Uterus (tissue), 3 donors: ENCODE measurements at regions not wholly inside any gene's neighbourhood (a gene's known extent, or its start where the extent isn't known, plus 50 kb on each side); places are given as distances from the start of the nearest gene placed in this dataset.

Experiments used
- DNase-seq, 2 donors: peaks; one replicate each; pipeline ENCODE4 v3.0.0-alpha.2; 2019 to 2020
- H3K27ac ChIP-seq, 2 donors: fragments of 200-600 bp; sonication (generic); 1 replicate in 1 of 2; 2 replicates in 1 of 2; pipeline ENCODE4 v1.5.1; 2016 to 2018
- H3K27me3 ChIP-seq, 2 donors: fragments of 200-600 bp; sonication (generic); one replicate each; pipeline ENCODE4 v1.5.1; 2018 to 2019; ENCODE audit warnings: control low read depth in 1 of 2
- H3K36me3 ChIP-seq, 2 donors: fragments of 200-600 bp; sonication (generic); one replicate each; pipeline ENCODE4 v1.5.1; 2019; ENCODE audit warnings: control low read depth in 1 of 2
- H3K4me1 ChIP-seq, 2 donors: fragments of 200-600 bp; sonication (generic); one replicate each; pipeline ENCODE4 v1.5.1; 2018 to 2019; ENCODE audit warnings: control low read depth in 1 of 2
- H3K4me3 ChIP-seq, 2 donors: fragments of 200-600 bp; sonication (generic); 1 replicate in 1 of 2; 2 replicates in 1 of 2; pipeline ENCODE4 v1.5.1; 2018 to 2019; ENCODE audit warnings: mild to moderate bottlenecking in 1 of 2
- H3K9me3 ChIP-seq, 2 donors: fragments of 200-600 bp; sonication (generic); one replicate each; pipeline ENCODE4 v1.5.1; 2019; ENCODE audit warnings: control low read depth in 1 of 2
- CTCF ChIP-seq, 4 experiments: fragments of 200-600 bp in 2 of 4; fragments of 450-650 bp in 2 of 4; sonication (generic) in 2 of 4; IDR thresholded peaks; one replicate each; pipeline ENCODE4 v1.5.1; 2016 to 2019; ENCODE audit warnings: antibody characterized with exemption in 4 of 4, mild to moderate bottlenecking in 2 of 4, moderate library complexity in 1 of 4
- POLR2A ChIP-seq, 2 donors: fragments of 450-650 bp; IDR thresholded peaks; one replicate each; pipeline ENCODE4 v1.6.1; 2016; ENCODE audit warnings: antibody characterized with exemption in 2 of 2, mild to moderate bottlenecking in 1 of 2, moderate library complexity in 1 of 2
- intact Hi-C: fragments of 100-400 bp; cut with DNase I; formaldehyde crosslinking; loops from one replicate; pipeline ENCODE4 v1.15.1; 2023; ENCODE audit warnings: low total_unique reads
- donor health status: DM: yes; HTN: yes; CAD: no.

GRCh38 chr17:45649796-45650195, 134.3 kb upstream of the CRHR1 start:
- no peaks in the 10 kb centered on the region for H3K9me3 ChIP-seq
- H3K4me1 ChIP-seq: no peaks in the 10 kb centered on the region
- DNase-seq: no peak
- H3K4me3 ChIP-seq: no peak overlapping the region
- no peaks in the 10 kb centered on the region for H3K36me3 ChIP-seq
- TF ChIP-seq CTCF (IDR thresholded peaks at IDR 0.05) (no peak), POLR2A (IDR thresholded peaks at IDR 0.05) (no peak)
- H3K27ac ChIP-seq: no peak overlapping the region
- intact Hi-C loops: no loop called here
- H3K27me3 ChIP-seq: peaks cover 0 to 3% of the 10 kb centered on the region in 2 donors

- TF ChIP-seq CTCF (IDR thresholded peaks at IDR 0.05): no peak
- TF ChIP-seq POLR2A (IDR thresholded peaks at IDR 0.05): no peak
- Histone ChIP-seq H3K36me3 (no peaks in the 10 kb centered on the region), H3K27ac (no peak overlapping the region), H3K4me1 (no peaks in the 10 kb centered on the region), H3K9me3 (no peaks in the 10 kb centered on the region), H3K27me3 (peaks cover 0 to 3% of the 10 kb centered on the region in 2 donors), H3K4me3 (no peak overlapping the region)
- DNase-seq: no peak
- intact Hi-C loops: no loop called here
These were observed 133.6 kb upstream of the CRHR1 start for GRCh38 chr17:45650561-45650960.

GRCh38 chr17:45651145-45651709, 132.9 kb upstream of the CRHR1 start:
- Histone ChIP-seq H3K27me3 (peaks cover 0 to 3% of the 10 kb centered on the region in 2 donors), H3K9me3 (no peaks in the 10 kb centered on the region), H3K4me1 (no peaks in the 10 kb centered on the region), H3K27ac (no peak overlapping the region), H3K36me3 (no peaks in the 10 kb centered on the region), H3K4me3 (no peak overlapping the region)
- intact Hi-C loops: no loop called here
- TF ChIP-seq POLR2A (IDR thresholded peaks at IDR 0.05) (no peak), CTCF (IDR thresholded peaks at IDR 0.05) (no peak)
- no peak for DNase-seq

GRCh38 chr17:45653616-45654015, 130.5 kb upstream of the CRHR1 start:
- peaks cover 0 to 3% of the 10 kb centered on the region in 2 donors for H3K27me3 ChIP-seq
- no peaks in the 10 kb centered on the region for H3K4me1 ChIP-seq
- H3K9me3 ChIP-seq: no peaks in the 10 kb centered on the region
- intact Hi-C loops: no loop called here
- H3K4me3 ChIP-seq: no peak overlapping the region
- TF ChIP-seq POLR2A (IDR thresholded peaks at IDR 0.05): no peak
- TF ChIP-seq CTCF (IDR thresholded peaks at IDR 0.05): no peak
- no peak overlapping the region for H3K27ac ChIP-seq
- H3K36me3 ChIP-seq: no peaks in the 10 kb centered on the region
- DNase-seq: no peak

- peaks cover 0 to 3% of the 10 kb centered on the region in 2 donors for H3K27me3 ChIP-seq
- intact Hi-C loops: no loop called here
- H3K36me3 ChIP-seq: no peaks in the 10 kb centered on the region
- no peaks in the 10 kb centered on the region for H3K4me1 ChIP-seq
- H3K27ac ChIP-seq: no peak overlapping the region
- H3K4me3 ChIP-seq: no peak overlapping the region
- DNase-seq: no peak
- TF ChIP-seq POLR2A (IDR thresholded peaks at IDR 0.05) (no peak), CTCF (IDR thresholded peaks at IDR 0.05) (no peak)
- no peaks in the 10 kb centered on the region for H3K9me3 ChIP-seq
These were observed 127.5 kb upstream of the CRHR1 start for GRCh38 chr17:45656527-45657181.
